ENCODE measurements at regions not wholly inside any gene's neighbourhood (a gene's known extent, or its start where the extent isn't known, plus 50 kb on each side); places are given as distances from the start of the nearest gene placed in this dataset.

DNA sequence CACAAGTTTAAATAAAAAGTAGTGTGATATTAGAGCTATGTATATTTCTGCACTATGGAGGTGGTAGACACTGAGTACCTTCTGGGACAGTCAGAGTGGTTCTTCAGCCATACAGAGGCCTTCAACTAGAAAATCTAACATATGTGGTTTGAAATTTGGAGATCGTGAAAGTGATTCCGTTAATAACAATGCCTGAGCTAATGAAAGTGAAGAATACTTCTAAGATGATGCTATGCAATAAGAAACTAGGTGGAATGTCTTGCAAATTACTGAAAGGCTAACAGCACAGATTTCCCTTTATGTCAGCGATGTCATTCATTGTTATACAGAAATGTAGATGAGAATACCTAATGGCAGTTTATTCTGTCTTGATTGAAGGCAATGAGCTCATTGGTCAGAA, 1984.7 kb upstream of the RAG2 start:
- Histone ChIP-seq H2AFZ (ENCODE audit: low read depth, low read length) (no peak overlapping the region), H3K27ac (ENCODE audit: low read length) (peak overlapping the region; percentile 23), H3K9ac (ENCODE audit: low read length) (no peak overlapping the region), H3K4me2 (ENCODE audit: low read length) (no peak overlapping the region), H3K79me2 (replicated peaks; ENCODE audit: insufficient read depth, low read length) (no peaks in the 10 kb centered on the region), H3K4me3 (ENCODE audit: low read length) (no peak overlapping the region), H3K27me3 (ENCODE audit: insufficient read depth, low read depth, low read length) (no peaks in the 10 kb centered on the region), H3K36me3 (ENCODE audit: insufficient read depth, low read length) (no peaks in the 10 kb centered on the region), H3K9me3 (ENCODE audit: low read length) (peaks cover 1% of the 10 kb centered on the region), H3K9me2 (ENCODE audit: insufficient read depth, low read length) (no peaks in the 10 kb centered on the region), H3F3A (ENCODE audit: insufficient read depth, low read length, poor library complexity, severe bottlenecking) (no peaks in the 10 kb centered on the region), H4K20me1 (ENCODE audit: insufficient read depth) (no peaks in the 10 kb centered on the region)
- no peak for TF ChIP-seq POLR2AphosphoS5 (IDR thresholded peaks at IDR 0.05)
- no peak for TF ChIP-seq MXI1 (conservative IDR thresholded peaks at IDR 0.05; ENCODE audit: poor library complexity, severe bottlenecking)

DNA sequence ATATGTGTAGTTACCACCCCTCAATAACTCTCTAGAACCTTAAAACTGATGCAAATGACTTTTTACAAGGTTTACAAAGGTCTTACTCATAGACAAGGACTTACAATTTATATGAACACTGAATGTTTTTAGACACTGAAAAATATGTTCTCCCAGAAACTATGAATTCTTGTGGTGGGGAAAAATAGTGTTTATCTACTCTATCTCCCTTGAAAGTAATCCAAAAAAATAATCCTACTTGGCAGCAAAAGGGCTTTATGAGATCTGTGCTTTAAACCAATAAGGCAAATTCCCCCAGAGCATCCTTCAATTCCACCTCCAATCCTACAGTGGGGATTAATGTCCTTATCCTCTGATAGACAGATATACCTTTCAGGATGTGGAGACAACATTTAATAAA, 1984.1 kb upstream of the RAG2 start:
- Histone ChIP-seq H3K9me2 (ENCODE audit: insufficient read depth, low read length) (no peaks in the 10 kb centered on the region), H2AFZ (ENCODE audit: low read depth, low read length) (no peak overlapping the region), H3K4me2 (ENCODE audit: low read length) (no peak overlapping the region), H3F3A (ENCODE audit: insufficient read depth, low read length, poor library complexity, severe bottlenecking) (no peaks in the 10 kb centered on the region), H3K79me2 (replicated peaks; ENCODE audit: insufficient read depth, low read length) (no peaks in the 10 kb centered on the region), H4K20me1 (ENCODE audit: insufficient read depth) (no peaks in the 10 kb centered on the region), H3K27me3 (ENCODE audit: insufficient read depth, low read depth, low read length) (no peaks in the 10 kb centered on the region), H3K9me3 (ENCODE audit: low read length) (peaks cover 7% of the 10 kb centered on the region), H3K4me3 (ENCODE audit: low read length) (no peak overlapping the region), H3K9ac (ENCODE audit: low read length) (no peak overlapping the region), H3K27ac (ENCODE audit: low read length) (peak overlapping the region; percentile 23), H3K36me3 (ENCODE audit: insufficient read depth, low read length) (no peaks in the 10 kb centered on the region)
- TF ChIP-seq EP300 (conservative IDR thresholded peaks at IDR 0.05; ENCODE audit: poor library complexity, severe bottlenecking): no peak

DNA sequence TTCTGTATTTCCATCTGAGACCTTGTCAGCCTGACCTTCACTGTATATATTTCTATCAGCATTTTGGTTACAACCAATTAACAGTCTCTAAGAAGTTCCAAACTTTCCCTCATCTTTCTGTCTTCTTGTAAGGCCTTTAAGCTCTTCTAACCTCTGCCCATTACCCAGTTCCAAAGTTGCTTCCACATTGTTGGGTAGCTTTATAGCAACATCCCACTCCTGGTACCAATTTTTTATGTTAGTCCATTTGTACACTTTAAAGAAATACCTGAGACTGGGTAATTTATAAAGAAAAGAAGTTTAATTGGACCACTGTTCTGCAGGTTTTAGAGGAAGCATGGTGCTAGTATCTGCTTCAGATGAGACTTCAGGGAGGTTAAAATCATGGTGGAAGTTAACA, 1979.7 kb upstream of the RAG2 start:
- H3K9me3 ChIP-seq (ENCODE audit: low read length): peaks cover 9% of the 10 kb centered on the region

DNA sequence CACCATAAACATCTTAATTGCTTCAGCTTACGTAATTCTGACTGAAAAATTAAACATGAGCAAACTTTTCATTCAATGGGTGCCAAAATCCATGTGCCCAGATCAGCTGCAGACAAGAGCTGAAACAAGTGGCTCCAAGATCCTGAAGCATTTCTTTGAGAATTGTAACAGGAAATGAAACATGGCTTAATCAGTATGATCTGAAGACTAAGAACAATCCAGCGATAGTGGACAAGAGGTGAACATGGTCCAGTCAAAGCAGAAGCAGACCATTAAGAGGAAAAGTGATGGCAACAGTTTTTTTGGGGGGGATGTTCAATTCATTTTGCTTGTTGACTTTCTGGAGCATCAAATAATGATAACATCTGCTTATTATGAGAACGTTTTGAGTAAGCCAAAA, 1964.5 kb upstream of the RAG2 start:
- Histone ChIP-seq H3K27me3 (ENCODE audit: insufficient read depth, low read depth, low read length) (no peaks in the 10 kb centered on the region), H3K79me2 (replicated peaks; ENCODE audit: insufficient read depth, low read length) (no peaks in the 10 kb centered on the region), H3K4me3 (ENCODE audit: low read length) (no peak overlapping the region), H3K9ac (ENCODE audit: low read length) (no peak overlapping the region), H3K9me2 (ENCODE audit: insufficient read depth, low read length) (no peaks in the 10 kb centered on the region), H3K27ac (ENCODE audit: low read length) (no peak overlapping the region), H3K9me3 (ENCODE audit: low read length) (no peaks in the 10 kb centered on the region), H3K4me2 (ENCODE audit: low read length) (no peak overlapping the region), H3K36me3 (ENCODE audit: insufficient read depth, low read length) (no peaks in the 10 kb centered on the region), H3F3A (ENCODE audit: insufficient read depth, low read length, poor library complexity, severe bottlenecking) (no peaks in the 10 kb centered on the region), H2AFZ (ENCODE audit: low read depth, low read length) (no peak overlapping the region), H4K20me1 (ENCODE audit: insufficient read depth) (no peaks in the 10 kb centered on the region)
- TF ChIP-seq TAF1 (IDR thresholded peaks at IDR 0.05; ENCODE audit: low read depth): no peak
- no peak for TF ChIP-seq SMC3 (conservative IDR thresholded peaks at IDR 0.05; ENCODE audit: poor library complexity)
- TF ChIP-seq RAD21 (conservative IDR thresholded peaks at IDR 0.05): no peak
- TF ChIP-seq POLR2AphosphoS5 (IDR thresholded peaks at IDR 0.05): no peak
- TF ChIP-seq, protein P1, sequence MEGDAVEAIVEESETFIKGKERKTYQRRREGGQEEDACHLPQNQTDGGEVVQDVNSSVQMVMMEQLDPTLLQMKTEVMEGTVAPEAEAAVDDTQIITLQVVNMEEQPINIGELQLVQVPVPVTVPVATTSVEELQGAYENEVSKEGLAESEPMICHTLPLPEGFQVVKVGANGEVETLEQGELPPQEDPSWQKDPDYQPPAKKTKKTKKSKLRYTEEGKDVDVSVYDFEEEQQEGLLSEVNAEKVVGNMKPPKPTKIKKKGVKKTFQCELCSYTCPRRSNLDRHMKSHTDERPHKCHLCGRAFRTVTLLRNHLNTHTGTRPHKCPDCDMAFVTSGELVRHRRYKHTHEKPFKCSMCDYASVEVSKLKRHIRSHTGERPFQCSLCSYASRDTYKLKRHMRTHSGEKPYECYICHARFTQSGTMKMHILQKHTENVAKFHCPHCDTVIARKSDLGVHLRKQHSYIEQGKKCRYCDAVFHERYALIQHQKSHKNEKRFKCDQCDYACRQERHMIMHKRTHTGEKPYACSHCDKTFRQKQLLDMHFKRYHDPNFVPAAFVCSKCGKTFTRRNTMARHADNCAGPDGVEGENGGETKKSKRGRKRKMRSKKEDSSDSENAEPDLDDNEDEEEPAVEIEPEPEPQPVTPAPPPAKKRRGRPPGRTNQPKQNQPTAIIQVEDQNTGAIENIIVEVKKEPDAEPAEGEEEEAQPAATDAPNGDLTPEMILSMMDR (IDR thresholded peaks at IDR 0.05; ENCODE audit: poor library complexity, severe bottlenecking): no peak

More for the DNA sequence above, 1979.7 kb upstream of the RAG2 start:
- Histone ChIP-seq H3K27ac (ENCODE audit: low read length) (no peak overlapping the region), H3K27me3 (ENCODE audit: insufficient read depth, low read depth, low read length) (no peaks in the 10 kb centered on the region), H3K79me2 (replicated peaks; ENCODE audit: insufficient read depth, low read length) (no peaks in the 10 kb centered on the region), H3K36me3 (ENCODE audit: insufficient read depth, low read length) (no peaks in the 10 kb centered on the region), H2AFZ (ENCODE audit: low read depth, low read length) (no peak overlapping the region), H3F3A (ENCODE audit: insufficient read depth, low read length, poor library complexity, severe bottlenecking) (no peaks in the 10 kb centered on the region), H4K20me1 (ENCODE audit: insufficient read depth) (no peaks in the 10 kb centered on the region), H3K4me2 (ENCODE audit: low read length) (no peak overlapping the region), H3K4me3 (ENCODE audit: low read length) (no peak overlapping the region), H3K9ac (ENCODE audit: low read length) (no peak overlapping the region), H3K9me2 (ENCODE audit: insufficient read depth, low read length) (no peaks in the 10 kb centered on the region)
- TF ChIP-seq, protein P1 (IDR thresholded peaks at IDR 0.05; ENCODE audit: poor library complexity, severe bottlenecking): no peak
